ENCODE measurements at regions not wholly inside any gene's neighbourhood (a gene's known extent, or its start where the extent isn't known, plus 50 kb on each side); places are given as distances from the start of the nearest gene placed in this dataset.

- Histone ChIP-seq H3K27ac (no peak overlapping the region), H3K4me3 (no peak overlapping the region), H3K9me3 (no peaks in the 10 kb centered on the region), H3K36me3 (no peaks in the 10 kb centered on the region), H3K27me3 (no peaks in the 10 kb centered on the region), H3K4me1 (no peaks in the 10 kb centered on the region)
- WGBS, 5 donors, result 31 to 44% (median 37%) methylated on average over 8 of the region's 8 CpGs
- intact Hi-C loops (cut with DNase I; ENCODE audit: low total_unique reads), result no loop called here
- DNase-seq, result peak in 1 of 2 donors; percentile 34
- TF ChIP-seq CTCF (IDR thresholded peaks at IDR 0.05) (no peak), EP300 (IDR thresholded peaks at IDR 0.05) (no peak), POLR2AphosphoS5 (IDR thresholded peaks at IDR 0.05) (no peak), POLR2A (IDR thresholded peaks at IDR 0.05) (no peak)
These were observed 286.5 kb upstream of the TMPO start for GRCh38 chr12:98228683-98229539.

GRCh38 chr12:98229540-98229924 is 285.9 kb upstream of the TMPO start:
- no peak overlapping the region for H3K27ac ChIP-seq
- 56 to 79% (median 67%) methylated on average over 2 of the region's 2 CpGs for WGBS, 5 donors

GRCh38 chr12:98232753-98233390 is 282.5 kb upstream of the TMPO start:
- intact Hi-C loops (cut with DNase I; ENCODE audit: low total_unique reads), result no loop called here
- H3K27me3 ChIP-seq, result no peaks in the 10 kb centered on the region
- H3K9me3 ChIP-seq, result peaks cover 0 to 10% (median 2%) of the 10 kb centered on the region in 4 donors
- no peaks in the 10 kb centered on the region for H3K4me1 ChIP-seq
- H3K36me3 ChIP-seq, result no peaks in the 10 kb centered on the region
- no peak overlapping the region for H3K27ac ChIP-seq
- no peak for DNase-seq
- WGBS, 5 donors, result 59 to 75% (median 70%) methylated on average over 3 of the region's 3 CpGs
- no peak for TF ChIP-seq POLR2AphosphoS5 (IDR thresholded peaks at IDR 0.05)
- no peak for TF ChIP-seq CTCF (IDR thresholded peaks at IDR 0.05)
- no peak for TF ChIP-seq POLR2A (IDR thresholded peaks at IDR 0.05)
- TF ChIP-seq EP300 (IDR thresholded peaks at IDR 0.05), result no peak
- H3K4me3 ChIP-seq, result no peak overlapping the region

More at GRCh38 chr12:98229540-98229924, 285.9 kb upstream of the TMPO start:
- TF ChIP-seq POLR2A (IDR thresholded peaks at IDR 0.05) (no peak), EP300 (IDR thresholded peaks at IDR 0.05) (no peak), POLR2AphosphoS5 (IDR thresholded peaks at IDR 0.05) (no peak), CTCF (IDR thresholded peaks at IDR 0.05) (no peak)
- intact Hi-C loops (cut with DNase I; ENCODE audit: low total_unique reads), result no loop called here
- no peaks in the 10 kb centered on the region for H3K36me3 ChIP-seq
- DNase-seq, result peak in 1 of 2 donors; percentile 71
- no peak overlapping the region for H3K4me3 ChIP-seq
- no peaks in the 10 kb centered on the region for H3K27me3 ChIP-seq
- H3K4me1 ChIP-seq, result no peaks in the 10 kb centered on the region
- H3K9me3 ChIP-seq, result no peaks in the 10 kb centered on the region

GRCh38 chr12:98235301-98235700 is 280.1 kb upstream of the TMPO start:
- H3K36me3 ChIP-seq, result no peaks in the 10 kb centered on the region
- DNase-seq, result no peak
- intact Hi-C loops (cut with DNase I; ENCODE audit: low total_unique reads), result no loop called here
- peaks cover 0 to 10% (median 2%) of the 10 kb centered on the region in 4 donors for H3K9me3 ChIP-seq
- 76 to 95% (median 84%) methylated on average over 2 of the region's 2 CpGs for WGBS, 5 donors
- TF ChIP-seq POLR2AphosphoS5 (IDR thresholded peaks at IDR 0.05), result no peak
- TF ChIP-seq EP300 (IDR thresholded peaks at IDR 0.05), result no peak
- no peak for TF ChIP-seq CTCF (IDR thresholded peaks at IDR 0.05)
- TF ChIP-seq POLR2A (IDR thresholded peaks at IDR 0.05), result no peak
- no peak overlapping the region for H3K27ac ChIP-seq
- H3K27me3 ChIP-seq, result no peaks in the 10 kb centered on the region
- no peaks in the 10 kb centered on the region for H3K4me1 ChIP-seq
- no peak overlapping the region for H3K4me3 ChIP-seq

Measured in stomach (tissue), 8 donors.